ENCODE measurements at regions not wholly inside any gene's neighbourhood (a gene's known extent, or its start where the extent isn't known, plus 50 kb on each side); places are given as distances from the start of the nearest gene placed in this dataset.

DNA sequence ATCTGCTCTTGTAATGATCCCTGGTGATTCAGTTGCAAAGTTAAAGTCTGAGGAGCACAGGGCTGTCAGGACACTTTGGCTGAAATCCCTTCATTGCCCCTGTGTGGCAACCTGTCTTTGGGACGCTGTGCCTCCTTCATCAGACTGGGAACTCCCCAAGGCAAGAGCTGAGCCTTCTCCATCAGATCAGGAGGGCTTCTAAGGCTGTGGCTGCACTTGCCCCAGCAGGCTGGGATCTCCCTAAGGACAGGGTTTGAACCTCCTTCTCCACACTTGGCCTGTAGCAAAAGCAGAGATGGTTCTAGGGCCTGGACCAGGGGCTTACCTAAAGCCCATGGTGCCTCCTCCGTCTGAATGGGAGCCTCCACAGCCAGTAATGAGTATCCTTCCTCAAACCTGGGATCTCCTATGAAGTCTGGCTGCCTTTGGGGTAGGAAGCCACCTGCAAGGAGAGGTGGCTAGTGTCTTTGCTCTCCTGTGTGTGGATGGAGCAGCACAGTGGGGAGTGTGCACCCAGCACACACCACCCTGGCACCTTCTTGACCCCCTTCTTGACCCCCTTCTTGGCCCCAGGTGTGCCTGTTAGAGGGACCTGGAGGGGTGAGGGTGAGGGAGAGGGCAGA is 79.0 kb upstream of the NKD1 start:
- no peak for DNase-seq

DNA sequence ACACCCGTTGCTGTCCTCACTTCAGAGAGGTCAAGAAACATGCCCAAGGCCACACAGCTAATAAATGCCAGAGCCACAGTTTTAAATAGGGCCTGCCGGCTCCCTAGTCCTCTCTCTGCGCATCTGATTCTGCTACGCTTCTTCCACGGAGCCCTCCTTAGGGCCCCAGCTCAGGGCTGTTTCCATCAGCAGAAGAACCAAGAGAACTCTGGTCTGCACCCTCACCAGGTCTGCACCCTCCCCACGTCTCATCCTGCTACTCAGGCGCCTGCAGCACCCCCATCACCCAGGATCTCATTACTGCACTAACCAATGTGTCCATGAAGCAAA is 79.5 kb upstream of the NKD1 start:
- DNase-seq, result no peak

DNA sequence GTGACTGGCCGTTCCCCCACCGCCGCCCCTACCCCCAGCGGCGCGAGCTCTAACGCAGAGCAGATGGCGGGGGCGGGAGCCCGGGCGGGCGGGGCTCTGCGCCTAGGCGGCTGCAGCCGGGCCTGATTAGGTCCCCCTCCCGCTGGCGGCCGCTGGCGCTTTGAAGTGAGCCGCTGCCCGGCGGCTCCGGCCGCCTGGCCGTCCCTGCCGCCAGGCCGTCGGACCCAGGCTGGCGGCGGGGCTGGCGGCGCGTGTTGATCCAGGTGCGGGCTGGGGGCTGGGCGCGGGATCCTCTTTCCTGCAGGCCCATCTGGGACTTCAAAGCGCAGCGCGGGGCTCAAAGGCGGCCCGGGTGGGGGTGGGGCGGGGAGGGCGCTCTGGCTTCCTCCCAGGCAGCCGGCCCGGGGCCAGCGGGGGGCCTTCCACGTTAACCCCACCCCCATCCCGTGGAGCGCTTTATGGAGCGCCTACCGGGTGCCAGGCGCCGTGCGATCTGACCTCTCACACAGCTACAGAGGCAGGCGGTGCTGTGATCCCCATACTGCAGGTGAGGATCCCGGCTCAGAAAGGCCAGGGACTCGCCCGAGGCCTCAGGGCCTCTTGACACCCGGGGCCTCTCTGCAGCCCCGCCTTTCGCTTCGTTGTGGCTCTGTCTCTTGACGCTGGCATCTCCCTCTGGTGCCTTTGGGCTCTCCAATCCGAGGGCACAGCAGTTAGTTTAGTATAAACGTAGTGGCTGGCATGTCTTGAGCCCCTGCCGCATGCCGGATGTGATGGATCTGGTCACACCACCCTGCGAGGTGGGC is 80.0 kb upstream of the NKD1 start:
- no peak for DNase-seq

DNA sequence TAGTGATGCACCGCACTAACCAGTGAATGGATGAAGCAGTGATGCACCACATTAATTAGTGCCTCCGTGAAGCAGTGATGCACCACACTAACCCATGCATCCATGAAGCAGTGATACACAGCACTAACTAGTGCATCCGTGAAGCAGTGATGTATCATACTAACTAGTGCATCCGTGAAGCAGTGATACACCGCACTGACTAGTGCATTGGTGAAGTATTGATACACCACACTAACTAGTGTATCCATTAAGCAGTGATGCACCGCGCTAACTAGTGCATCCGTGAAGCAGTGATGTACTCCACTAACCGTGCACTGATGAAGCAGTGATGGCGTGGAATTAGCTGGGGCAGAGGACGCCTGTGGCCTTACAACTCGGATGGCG is 80.6 kb upstream of the NKD1 start:
- DNase-seq, result no peak

DNA sequence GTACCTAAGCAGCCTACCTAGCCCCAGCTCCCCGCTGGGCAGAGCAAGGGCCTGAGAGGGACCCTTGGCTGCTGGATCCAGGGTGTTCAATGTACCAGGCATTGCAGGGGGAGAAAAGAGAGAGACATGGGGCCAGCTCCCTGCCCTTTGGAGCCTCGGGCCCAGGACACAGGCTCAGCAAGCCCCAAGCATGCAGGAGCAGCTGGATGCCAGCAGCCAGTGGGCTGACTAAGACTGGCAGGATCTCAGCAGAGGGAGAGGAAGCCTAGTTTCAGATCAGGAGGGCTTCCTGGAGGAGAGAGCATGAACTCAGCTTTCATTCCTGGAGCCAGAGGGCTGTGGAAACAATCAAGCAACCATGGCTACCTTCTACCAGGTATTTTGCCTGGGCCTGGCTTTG is 82.0 kb upstream of the NKD1 start:
- no peak for DNase-seq

DNA sequence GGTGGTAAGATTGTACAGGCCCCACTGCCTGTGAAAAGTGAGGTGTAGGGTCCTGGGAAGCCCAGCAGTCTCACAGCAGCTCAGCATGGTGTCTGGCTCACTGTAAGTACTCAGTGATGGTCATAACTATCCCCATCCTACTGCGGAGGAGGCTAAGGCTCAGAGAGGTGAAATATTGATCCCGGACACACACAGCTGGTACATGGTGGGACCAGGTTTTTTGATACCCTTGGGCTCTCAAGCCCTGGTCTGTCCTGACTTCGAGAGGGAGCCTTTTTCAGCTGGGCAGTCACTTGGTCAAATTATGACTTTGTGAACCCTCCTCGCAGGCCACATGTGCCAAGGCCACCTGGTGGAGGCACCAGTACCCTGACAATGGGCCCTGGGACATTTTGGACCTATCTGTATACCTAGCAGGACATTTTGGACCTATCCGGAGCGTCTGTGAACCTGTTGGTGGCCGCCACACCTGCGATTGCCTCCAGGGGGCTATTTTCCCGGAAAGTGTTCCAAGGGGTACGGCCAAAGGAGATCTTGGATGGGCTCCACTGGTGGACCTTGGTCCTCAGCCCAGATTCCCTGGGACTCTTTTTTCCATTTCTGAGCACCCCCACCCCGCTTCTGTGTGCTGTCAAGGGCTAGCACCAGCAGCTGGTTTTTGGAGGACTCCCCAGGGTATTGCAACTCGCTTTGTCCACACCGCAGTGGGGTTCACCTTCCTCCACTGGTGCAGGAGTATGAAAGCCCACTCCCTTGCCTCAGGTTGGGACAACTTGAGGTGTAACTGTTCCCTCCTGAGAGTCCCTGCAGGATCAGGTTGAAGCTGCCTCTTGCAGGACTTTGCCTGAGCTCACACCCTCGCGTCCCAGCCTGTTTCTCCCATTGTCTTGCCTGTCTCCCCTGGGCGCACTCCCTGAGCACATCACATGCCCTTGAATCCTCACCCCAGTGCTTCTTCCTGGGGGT is 83.6 kb upstream of the NKD1 start:
- DNase-seq, result no peak

DNA sequence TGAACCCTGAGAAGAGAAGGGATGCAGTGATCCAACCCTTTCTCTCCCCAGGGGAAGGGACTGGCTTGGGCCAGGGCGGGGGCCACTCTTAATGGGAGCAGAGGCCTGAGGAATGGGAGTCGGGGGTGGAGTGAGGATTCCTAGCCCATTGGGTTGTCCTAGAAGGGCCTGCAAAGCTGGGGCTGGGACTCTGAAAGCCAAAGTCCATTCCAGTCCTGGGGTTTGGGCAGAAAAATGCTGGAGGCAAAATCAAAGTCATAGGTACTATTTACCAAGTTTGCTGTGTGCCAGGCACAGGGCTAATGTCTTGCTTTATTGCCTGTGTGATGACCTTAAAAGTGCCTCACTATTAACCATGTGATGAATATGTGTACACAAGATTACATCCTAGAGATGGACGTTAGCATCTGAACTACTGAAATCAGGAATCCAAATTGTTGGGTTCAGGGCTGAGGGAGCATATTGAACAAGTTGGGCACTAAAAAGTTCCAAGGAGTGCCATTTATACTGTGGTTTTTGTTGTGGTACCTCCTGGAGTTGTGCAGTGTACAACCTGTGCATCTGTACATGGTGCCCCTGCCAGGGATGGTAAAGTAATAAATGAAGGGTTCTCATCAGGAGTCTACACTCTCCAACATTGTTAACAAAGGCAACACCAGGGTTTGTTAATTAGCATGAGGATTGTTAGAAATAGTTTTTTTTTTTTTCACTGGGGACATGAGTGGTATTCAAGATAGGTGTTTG is 84.4 kb upstream of the NKD1 start:
- DNase-seq, result no peak

DNA sequence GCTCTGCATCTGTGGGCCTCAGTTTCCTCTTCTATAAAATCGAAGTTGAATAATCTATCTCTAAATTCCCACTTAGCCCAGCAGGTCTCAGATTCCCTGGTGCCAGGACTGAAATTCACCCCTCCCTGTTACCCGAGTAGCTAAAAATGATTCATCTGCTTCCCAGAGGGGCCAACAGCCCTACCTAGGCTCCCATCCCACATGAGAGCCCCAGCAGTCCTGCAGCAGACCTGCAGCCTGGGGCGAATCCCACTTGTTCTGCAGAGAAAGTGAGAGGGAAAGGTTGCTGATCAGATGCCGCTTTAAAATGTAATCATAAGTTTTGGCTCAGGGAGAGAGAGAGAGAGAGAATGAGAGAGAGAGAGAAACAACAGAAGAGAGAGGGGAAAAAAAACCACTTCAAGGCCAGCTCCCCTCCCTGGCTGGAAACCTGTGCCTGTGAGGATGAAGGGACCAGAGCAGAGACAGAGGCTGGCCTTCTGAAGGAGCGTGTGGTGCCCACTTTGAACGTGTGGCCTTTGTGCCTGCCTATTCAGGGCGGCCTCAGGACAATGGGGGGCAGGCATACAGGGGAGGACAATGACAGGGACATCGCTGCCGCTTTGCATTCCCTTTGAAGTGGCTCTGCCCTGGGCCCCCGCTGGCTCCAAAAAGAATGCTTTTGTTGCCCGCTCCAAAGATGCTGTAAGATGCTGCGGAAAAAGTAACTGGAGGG is 85.2 kb upstream of the NKD1 start:
- DNase-seq, result no peak

DNA sequence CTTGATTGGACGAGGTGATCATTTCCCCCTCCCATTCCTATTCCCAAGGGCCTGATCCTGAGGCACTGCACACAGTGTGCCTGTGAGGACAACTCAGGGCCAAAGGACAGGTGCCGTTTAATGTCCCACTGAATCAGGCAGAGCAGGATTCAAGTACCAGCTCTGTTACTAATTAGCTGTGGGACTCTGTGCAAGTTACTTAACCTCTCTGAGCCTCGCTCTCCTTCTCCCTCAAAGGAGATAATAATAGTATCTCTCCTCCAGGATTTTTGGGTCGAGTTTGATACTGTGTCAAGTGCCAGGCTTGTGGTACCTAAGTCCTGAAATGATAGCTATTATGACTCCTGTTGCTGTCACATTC is 86.8 kb upstream of the NKD1 start:
- DNase-seq, result no peak

DNA sequence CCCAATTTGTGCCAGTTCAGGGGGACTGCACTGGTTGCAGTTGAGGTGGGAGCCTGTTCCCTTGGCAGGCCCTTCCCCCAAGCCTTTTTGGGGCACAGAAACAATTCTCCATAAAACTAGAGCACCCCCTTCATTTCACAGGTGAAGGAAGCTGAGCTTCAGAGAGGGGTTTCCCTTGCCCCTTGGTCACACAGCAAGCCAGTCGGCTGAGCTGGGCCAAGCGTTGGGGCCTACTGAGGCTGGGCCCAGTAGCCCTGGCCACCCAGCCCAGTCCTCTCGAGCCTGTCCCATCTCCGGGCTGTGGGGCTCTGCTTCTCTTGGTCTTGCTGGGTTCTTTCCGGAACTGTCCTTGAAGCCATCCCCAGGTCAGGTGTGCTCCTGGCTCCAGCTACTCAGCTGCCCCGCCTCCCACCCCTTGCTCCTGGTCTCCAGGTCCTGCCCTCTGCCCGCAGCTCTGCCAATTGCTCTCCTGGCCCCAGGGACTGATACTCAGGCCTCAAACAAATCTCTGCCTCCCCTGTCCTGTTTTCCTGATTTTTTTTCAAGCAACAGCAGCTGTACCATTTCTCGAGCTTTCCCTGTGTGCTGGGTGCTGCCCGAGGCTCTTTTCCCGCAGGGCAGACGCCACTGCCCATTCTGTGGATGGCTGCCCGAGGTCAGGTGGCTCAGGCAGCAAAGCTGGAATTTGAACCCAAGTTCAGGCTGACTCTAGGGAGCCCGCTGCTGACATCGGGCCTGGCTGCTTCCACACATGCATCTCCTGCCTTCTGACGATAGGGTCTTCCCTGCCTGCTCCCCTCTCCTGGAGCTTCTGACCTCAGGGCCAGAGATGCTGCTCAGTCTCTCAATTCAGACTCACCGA is 87.4 kb upstream of the NKD1 start:
- no peak for DNase-seq

DNA sequence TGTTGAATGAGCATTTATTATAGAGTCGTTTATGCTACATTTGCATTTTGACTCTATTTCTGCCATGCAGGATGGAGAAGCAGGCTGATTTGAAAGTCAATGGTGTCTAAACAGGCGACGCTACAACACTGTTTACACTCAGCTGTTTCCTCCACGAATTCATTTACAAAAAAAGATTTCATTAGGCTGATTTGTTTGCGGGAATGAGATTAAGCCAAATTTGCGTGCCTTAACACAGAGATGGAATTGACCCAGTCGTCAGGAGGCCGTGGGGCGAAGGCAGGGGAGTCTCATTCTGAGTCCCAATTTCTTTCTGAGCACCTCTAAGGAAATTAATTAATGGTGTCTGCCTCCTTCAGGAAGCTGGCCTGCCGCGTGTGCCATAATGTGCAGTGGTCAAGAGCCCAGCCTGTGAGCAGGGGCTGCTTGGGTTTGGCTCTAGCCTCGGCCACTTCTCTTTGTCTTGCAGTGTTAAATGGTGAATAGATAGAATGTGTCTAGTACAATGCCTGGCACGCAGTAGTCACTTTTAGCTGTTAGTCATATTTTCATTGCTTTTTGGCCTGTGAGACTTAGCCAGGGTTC is 88.6 kb upstream of the NKD1 start:
- no peak for DNase-seq

DNA sequence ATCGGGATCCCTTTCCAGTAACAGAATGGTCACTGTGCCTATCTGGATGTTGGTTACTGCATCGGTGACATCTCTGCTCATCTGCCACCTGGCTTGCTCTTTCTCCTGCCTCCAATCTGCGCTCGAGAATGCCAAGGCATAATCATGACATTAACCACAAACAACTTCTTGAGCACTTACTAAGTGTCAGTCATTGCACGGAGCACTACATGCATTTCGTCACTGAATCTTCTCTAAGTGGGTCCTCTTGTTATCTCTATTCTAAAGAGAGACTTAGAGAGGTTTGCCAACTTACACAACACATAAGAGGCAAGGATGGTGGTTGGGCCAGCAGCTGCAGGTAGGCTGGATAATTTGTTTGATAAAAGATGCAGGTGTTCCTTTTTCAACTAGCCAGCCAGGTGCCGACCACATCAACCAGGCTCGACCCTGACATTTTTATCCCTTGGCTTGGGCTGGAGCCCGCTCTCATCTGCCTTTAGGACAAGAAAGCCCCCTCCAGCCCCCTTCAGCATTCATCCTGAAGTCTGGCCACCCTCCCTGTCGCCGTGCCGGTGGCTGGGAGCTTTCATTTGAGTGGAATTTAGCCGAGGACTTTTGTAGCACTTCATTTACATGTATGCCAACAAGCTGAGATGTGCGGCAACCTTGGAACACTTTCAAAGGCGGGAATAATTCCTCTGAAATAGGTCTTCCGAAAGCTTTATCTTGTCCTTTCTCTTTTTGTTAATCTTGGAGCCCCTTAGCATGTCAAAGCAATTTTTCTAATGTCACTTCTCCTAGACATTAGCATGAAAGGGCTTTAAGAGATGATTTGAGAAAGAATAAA is 89.3 kb upstream of the NKD1 start:
- no peak for DNase-seq

DNA sequence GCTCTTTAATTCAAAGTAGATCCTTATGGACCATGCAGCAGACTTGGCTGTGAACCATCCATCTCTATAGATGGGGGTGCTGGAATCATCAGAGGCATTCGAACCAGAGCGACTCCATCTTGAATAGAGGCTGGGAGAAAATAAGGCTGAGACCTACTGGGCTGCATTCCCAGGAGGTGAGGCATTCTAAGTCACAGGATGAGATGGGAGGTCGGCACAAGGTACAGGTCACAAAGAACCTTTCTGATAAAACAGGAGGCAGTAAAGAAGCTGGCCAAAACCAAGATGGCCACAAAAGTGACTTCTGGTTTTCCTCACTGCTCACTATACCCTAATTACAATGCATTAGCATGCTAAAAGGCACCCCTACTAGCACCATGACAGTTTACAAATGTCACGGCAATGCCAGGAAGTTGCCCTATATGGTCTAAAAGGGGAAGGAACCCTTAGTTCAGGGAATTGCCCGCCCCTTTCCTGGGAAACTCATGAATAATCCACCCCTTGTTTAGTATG is 89.2 kb upstream of the BRD7 start:
- no peak for DNase-seq

DNA sequence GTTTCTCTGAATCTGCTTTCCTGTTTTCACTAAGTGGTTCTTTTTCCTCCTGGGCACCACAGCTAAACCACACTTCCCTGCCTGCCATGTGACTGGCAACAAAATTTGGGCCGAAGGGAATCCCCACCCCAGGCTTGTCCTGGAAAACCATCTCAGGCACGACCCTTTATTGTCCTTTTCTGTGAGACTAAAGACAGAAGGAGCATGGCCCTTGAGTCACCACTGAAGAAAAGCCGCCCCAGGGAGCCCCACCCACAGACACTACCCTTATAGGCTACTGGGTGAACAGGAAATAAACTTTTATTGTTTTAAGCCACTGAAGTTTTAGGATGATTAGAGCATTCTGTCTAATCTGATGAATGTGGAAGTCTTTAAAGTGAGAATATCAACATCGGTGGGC is 88.6 kb upstream of the BRD7 start:
- no peak for DNase-seq

DNA sequence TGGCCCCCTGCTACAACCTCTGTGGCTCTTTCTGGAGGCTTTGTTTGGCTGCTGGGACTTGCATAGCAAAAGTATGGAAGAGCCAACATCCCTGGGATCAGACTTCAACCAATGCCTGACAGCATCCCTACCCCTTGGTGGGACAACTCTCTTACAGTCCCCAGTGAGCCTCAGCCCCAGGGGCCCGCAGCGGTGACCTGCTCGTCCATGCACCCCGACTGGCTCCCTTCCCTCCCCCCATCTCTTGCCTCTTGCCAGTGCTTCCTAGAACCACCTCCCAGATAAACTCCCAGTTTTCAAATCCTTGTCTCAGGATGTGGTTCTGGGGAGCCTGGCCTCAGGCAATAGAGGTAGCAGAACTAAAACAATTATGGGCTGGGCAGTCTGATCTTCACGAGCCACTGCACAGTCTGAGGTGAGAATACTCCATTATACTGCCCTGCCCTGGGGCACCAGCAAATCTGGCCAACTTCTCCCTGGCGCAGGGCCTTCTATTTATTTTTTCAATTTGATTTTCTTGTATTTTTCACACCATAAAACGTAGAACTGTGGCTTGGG is 86.6 kb upstream of the BRD7 start:
- DNase-seq, result no peak

DNA sequence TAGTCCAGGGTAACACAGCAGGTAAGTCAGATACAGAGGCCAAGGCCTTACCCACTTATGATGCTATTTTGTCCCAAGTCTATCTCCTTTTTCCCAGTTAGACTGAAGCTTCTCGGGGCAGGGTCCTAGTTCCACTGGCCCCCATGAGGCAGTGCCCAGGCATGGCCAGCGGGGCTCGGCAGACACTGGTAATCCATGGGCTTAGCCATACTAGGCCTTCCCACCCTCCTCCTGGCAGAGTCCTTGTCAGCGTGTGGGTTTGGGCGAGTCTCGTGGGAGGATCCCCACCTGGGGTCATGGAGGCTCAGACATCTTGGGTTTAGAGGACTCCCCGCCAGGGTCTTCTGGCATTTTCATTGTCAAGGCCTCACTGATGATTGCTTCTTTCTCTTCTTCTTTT is 84.7 kb upstream of the BRD7 start:
- DNase-seq, result no peak

DNA sequence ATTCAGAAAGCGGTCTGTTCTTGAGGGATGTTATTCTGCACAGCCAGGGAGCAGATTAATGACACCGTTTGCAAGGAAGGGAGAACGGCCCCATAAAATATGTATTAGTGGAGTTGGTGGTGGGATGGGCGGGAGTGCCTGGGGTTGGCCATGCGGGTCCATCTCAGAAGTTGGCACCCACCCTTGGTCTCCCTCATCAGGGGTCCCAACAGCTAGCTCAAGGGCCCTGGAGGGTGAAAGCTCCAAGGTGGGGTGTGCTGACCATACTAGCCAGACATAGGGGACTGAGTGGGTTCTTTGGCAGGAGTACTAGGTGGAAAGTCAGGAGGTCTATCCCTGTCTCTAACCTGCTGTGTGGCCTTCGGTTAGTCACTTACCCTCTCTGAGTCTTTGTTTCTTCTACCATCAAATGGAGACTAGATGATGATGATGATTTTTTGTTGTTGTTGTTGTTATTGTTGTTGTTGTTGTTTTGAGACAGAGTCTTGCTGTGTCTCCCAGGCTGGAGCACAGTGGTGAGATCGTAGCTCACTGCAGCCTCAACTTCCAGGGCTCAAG is 83.2 kb upstream of the BRD7 start:
- no peak for DNase-seq

DNA sequence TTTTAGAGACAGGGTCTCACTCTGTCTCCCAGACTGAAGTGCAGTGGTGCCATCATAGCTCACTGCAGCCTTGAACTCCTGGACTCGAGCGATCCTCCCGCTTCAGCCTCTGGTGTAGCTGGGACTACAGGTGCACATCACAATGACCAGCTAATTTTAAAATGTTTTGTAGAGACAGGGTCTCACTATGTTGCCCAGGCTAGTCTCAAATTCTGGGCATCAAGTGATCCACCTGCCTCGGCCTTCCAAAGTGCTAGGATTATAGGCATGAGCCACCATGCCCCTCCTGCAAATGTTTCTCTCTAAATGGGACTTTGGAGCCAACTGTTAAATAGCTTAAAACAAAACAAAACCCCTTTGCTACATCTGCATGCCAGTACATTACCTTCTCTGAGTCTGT is 82.2 kb upstream of the BRD7 start:
- no peak for DNase-seq

DNA sequence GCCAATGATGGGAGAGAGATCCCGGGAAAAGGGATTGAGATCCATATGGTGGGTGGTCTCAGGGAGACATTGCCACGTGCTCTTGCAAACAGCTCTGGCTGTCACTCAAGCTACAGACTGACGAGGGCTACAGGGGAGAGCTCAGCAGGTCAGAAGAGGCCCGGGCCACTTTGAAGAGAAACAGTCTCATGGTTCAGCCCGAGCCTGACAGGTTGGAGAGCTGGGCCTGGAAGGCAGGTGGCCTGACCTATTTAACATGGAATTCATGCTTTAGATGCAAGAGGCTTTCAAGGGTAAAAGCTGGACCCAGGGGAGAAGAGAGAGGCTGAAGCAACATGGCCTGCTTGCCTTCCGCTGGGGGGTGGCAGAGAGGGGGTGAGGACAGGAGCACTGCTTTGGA is 81.0 kb upstream of the BRD7 start:
- no peak for DNase-seq
